ENCODE measurements at regions not wholly inside any gene's neighbourhood (a gene's known extent, or its start where the extent isn't known, plus 50 kb on each side); places are given as distances from the start of the nearest gene placed in this dataset.

DNA sequence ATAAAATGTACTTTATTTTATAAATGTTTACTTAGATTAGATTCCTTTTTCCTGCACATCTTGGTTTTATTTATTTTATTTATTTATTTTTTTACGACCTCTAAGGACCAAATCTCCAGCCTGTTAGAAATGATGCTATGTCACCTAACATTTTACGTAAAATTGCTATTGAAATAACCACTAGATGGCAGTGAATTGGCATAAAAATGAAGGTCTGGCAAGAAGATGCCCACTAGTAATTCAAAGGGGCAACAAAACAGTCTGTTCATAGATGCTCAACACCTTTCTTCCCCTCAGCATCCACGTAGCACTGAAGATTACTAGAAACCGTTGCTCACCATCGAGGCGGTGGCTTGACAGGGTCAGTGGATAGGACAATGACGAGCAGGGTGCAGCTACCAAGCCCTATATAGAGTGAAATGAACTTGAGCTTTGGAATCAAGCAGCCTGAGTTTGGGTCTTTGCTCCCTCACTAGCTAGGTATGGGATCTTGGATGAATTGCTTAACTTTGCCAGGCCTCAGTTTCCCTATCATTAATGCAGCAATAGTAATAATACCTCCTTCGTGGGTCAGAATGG, 128.7 kb upstream of the L3MBTL4 start:
- peak; percentile 25 for DNase-seq (ENCODE audit: low read depth)
- no peak overlapping the region for H3K4me3 ChIP-seq (ENCODE audit: low read depth, low read length)
- TF ChIP-seq POLR2A (IDR thresholded peaks at IDR 0.05; ENCODE audit: extremely low read depth, insufficient read length) (no peak), MYC (IDR thresholded peaks at IDR 0.05; ENCODE audit: low read depth, low read length) (no peak)
- TF ChIP-seq, protein P1, sequence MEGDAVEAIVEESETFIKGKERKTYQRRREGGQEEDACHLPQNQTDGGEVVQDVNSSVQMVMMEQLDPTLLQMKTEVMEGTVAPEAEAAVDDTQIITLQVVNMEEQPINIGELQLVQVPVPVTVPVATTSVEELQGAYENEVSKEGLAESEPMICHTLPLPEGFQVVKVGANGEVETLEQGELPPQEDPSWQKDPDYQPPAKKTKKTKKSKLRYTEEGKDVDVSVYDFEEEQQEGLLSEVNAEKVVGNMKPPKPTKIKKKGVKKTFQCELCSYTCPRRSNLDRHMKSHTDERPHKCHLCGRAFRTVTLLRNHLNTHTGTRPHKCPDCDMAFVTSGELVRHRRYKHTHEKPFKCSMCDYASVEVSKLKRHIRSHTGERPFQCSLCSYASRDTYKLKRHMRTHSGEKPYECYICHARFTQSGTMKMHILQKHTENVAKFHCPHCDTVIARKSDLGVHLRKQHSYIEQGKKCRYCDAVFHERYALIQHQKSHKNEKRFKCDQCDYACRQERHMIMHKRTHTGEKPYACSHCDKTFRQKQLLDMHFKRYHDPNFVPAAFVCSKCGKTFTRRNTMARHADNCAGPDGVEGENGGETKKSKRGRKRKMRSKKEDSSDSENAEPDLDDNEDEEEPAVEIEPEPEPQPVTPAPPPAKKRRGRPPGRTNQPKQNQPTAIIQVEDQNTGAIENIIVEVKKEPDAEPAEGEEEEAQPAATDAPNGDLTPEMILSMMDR (IDR thresholded peaks at IDR 0.05; ENCODE audit: low read depth, low read length), result peak; percentile 32
- TF ChIP-seq, protein P2, sequence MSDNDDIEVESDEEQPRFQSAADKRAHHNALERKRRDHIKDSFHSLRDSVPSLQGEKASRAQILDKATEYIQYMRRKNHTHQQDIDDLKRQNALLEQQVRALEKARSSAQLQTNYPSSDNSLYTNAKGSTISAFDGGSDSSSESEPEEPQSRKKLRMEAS (IDR thresholded peaks at IDR 0.05; ENCODE audit: low read depth, low read length), result no peak

DNA sequence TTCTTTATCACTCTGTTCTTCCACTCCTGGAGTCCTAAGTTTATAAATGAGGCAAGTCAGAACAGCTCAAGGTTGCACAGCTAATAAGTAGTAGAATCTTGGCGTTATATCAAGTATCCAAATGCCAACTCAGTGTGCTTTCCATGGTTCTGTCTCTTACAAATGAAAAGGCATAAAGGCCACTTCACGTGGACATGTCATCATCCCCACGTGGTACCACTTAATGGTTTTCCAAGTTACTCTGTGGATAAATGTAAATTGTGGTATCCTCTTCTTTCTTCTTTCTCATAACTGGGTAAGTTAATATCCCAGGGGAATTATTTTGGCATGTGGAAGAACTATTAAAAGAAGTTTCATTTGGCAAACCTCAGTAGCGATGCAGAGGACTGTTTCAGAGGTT, 131.5 kb upstream of the L3MBTL4 start:
- H3K4me3 ChIP-seq (ENCODE audit: low read depth, low read length), result no peak overlapping the region
- TF ChIP-seq POLR2A (IDR thresholded peaks at IDR 0.05; ENCODE audit: extremely low read depth, insufficient read length), result no peak
- TF ChIP-seq, protein P1 (IDR thresholded peaks at IDR 0.05; ENCODE audit: low read depth, low read length), result no peak
- no peak for TF ChIP-seq MYC (IDR thresholded peaks at IDR 0.05; ENCODE audit: low read depth, low read length)
- TF ChIP-seq, protein P2 (IDR thresholded peaks at IDR 0.05; ENCODE audit: low read depth, low read length), result no peak
- no peak for DNase-seq (ENCODE audit: low read depth)

DNA sequence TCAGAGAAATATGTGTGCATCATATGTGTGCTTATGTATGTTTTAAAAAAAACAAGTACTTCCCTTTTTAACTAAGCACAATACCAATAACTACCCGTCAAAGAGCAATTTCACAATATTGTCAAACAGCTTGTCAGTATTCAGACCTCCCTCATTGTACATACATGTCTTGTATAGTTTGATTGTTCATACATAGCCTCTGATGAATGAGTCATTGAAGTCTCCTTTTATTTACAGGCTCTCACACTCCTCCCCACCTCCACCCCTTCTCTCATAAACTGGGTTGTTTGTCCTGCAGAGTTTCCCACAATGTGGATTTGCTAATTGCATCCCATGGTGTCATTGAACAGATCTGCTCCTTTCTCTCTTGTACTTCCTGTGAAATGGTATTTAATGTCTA, 132.8 kb upstream of the L3MBTL4 start:
- TF ChIP-seq, protein P2 (IDR thresholded peaks at IDR 0.05; ENCODE audit: low read depth, low read length), result no peak
- TF ChIP-seq, protein P1 (IDR thresholded peaks at IDR 0.05; ENCODE audit: low read depth, low read length), result no peak
- TF ChIP-seq MYC (IDR thresholded peaks at IDR 0.05; ENCODE audit: low read depth, low read length), result no peak
- TF ChIP-seq POLR2A (IDR thresholded peaks at IDR 0.05; ENCODE audit: extremely low read depth, insufficient read length), result no peak
- DNase-seq (ENCODE audit: low read depth), result no peak
- no peak overlapping the region for H3K4me3 ChIP-seq (ENCODE audit: low read depth, low read length)

DNA sequence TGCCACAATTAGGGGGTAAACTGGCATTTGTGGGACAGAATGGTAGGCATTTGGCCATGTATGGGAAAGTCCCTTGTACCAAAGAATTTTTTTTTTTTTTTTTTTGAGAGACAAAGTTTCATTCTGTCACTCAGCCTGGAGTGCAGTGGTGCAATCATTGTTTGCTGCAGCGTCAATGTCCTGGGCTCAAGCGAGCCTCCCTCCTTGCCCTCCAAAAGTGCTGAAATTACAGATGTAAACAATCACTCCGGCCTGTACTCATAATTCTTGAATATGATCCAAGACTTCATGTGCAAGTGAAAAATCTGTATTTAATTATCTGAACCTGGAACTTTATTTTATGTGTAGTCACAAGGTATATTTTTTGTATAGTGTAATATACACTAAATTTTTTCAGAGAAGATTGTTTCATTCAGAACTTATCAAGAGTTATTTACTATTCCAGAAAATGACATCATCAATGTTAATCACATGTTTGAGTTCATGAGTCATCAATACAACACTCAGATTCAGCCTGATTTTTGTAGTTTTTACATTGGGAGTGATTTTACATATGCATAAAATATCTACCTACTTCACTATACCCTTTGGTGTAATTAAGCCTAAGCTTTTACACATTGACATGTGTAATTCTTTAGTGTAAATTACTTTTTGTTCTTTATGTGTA, 138.7 kb upstream of the L3MBTL4 start:
- DNase-seq (ENCODE audit: low read depth), result no peak
- no peak overlapping the region for H3K4me3 ChIP-seq (ENCODE audit: low read depth, low read length)
- TF ChIP-seq, protein P1 (IDR thresholded peaks at IDR 0.05; ENCODE audit: low read depth, low read length), result no peak
- TF ChIP-seq POLR2A (IDR thresholded peaks at IDR 0.05; ENCODE audit: extremely low read depth, insufficient read length) (no peak), MYC (IDR thresholded peaks at IDR 0.05; ENCODE audit: low read depth, low read length) (no peak)
- TF ChIP-seq, protein P2 (IDR thresholded peaks at IDR 0.05; ENCODE audit: low read depth, low read length), result no peak

DNA sequence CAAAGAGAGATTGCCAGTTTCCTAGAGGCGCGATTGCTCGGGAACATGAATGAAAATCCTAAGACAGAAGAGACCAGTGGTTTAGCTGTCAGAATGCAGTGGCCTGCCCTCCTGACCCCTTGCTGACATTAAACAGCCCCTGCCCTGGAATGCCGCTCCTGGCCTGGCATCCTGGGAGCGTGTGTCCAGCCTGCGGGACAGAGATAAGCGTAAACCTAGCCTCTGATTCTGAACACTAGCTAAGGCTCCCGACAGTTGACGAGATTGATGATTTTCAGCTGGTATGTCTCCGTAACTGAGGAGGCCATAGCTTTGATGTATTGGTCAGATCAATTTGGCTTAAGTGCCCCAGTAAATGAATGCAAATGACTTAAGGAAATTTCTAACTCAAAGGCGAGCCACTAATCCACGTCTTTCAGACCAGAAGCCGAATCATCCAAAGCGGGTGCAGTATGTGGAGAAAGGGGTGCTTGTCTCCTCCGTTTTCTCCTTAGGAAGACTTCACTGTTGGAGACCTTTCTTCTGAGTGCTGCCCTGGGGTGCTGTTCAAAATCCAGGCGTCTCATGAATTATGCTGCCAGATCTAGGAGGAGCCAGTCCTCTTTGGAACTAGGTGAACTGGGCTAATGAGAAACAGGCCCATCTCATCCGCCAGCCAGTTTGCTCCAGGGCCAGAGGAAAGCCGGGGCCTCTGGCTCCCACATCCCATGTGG, 142.5 kb upstream of the L3MBTL4 start:
- DNase-seq (ENCODE audit: low read depth), result no peak
- TF ChIP-seq MYC (IDR thresholded peaks at IDR 0.05; ENCODE audit: low read depth, low read length), result no peak
- no peak for TF ChIP-seq POLR2A (IDR thresholded peaks at IDR 0.05; ENCODE audit: extremely low read depth, insufficient read length)
- TF ChIP-seq, protein P2 (IDR thresholded peaks at IDR 0.05; ENCODE audit: low read depth, low read length), result no peak
- TF ChIP-seq, protein P1 (IDR thresholded peaks at IDR 0.05; ENCODE audit: low read depth, low read length), result no peak
- no peak overlapping the region for H3K4me3 ChIP-seq (ENCODE audit: low read depth, low read length)
